ENCODE measurements at regions not wholly inside any gene's neighbourhood (a gene's known extent, or its start where the extent isn't known, plus 50 kb on each side); places are given as distances from the start of the nearest gene placed in this dataset.

GRCh38 chr1:80154176-80154575 lies 1147.6 kb upstream of the ADGRL4 start:
- no peaks in the 10 kb centered on the region for H3K79me2 ChIP-seq (ENCODE audit: insufficient read depth, low read length)
- no peak overlapping the region for H3K9ac ChIP-seq (ENCODE audit: insufficient read depth, low read length, poor library complexity, severe bottlenecking)
- no peaks in the 10 kb centered on the region for H4K20me1 ChIP-seq (ENCODE audit: insufficient read depth, low read length)
- TF ChIP-seq, protein P1, sequence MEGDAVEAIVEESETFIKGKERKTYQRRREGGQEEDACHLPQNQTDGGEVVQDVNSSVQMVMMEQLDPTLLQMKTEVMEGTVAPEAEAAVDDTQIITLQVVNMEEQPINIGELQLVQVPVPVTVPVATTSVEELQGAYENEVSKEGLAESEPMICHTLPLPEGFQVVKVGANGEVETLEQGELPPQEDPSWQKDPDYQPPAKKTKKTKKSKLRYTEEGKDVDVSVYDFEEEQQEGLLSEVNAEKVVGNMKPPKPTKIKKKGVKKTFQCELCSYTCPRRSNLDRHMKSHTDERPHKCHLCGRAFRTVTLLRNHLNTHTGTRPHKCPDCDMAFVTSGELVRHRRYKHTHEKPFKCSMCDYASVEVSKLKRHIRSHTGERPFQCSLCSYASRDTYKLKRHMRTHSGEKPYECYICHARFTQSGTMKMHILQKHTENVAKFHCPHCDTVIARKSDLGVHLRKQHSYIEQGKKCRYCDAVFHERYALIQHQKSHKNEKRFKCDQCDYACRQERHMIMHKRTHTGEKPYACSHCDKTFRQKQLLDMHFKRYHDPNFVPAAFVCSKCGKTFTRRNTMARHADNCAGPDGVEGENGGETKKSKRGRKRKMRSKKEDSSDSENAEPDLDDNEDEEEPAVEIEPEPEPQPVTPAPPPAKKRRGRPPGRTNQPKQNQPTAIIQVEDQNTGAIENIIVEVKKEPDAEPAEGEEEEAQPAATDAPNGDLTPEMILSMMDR (IDR thresholded peaks at IDR 0.05): no peak
- intact Hi-C loops (cut with micrococcal nuclease): no loop called here
- no peaks in the 10 kb centered on the region for H3K36me3 ChIP-seq (replicated peaks in 1 of 2; ENCODE audit: control insufficient read depth in 1 of 2, insufficient read depth in 2 of 2, low read length in 2 of 2)
- no peaks in the 10 kb centered on the region for H3K27me3 ChIP-seq (ENCODE audit: control insufficient read depth in 2 of 2, insufficient read depth in 2 of 2, low read length in 2 of 2)
- DNase-seq: no peak
- H3K27ac Mint-ChIP-seq: no peak overlapping the region
- no peaks in the 10 kb centered on the region for H3K4me1 Mint-ChIP-seq
- H3K9me3 Mint-ChIP-seq: peaks cover 0 to 15% (median 6%) of the 10 kb centered on the region in 7 donors
- no peak overlapping the region for H2AFZ ChIP-seq (ENCODE audit: insufficient read depth, low read depth, low read length, poor library complexity, severe bottlenecking)
- H3K36me3 Mint-ChIP-seq: no peaks in the 10 kb centered on the region
- H3K4me1 ChIP-seq (ENCODE audit: control insufficient read depth in 1 of 2, insufficient read depth in 2 of 2, low read length in 2 of 2): no peaks in the 10 kb centered on the region
- no peak overlapping the region for H3K4me2 ChIP-seq (replicated peaks; ENCODE audit: extremely low read depth, low read length, poor library complexity, severe bottlenecking)
- H3K4me3 Mint-ChIP-seq: no peak overlapping the region
- 82% methylated on average over 4 of the region's 5 CpGs for WGBS (ENCODE audit: insufficient coverage)
- no peak overlapping the region for H3K27ac ChIP-seq (ENCODE audit: low read depth in 1 of 2, low read length in 2 of 2)
- H3K27me3 Mint-ChIP-seq (ENCODE audit: low read depth in 3 of 3): peaks cover 0 to 1% (median 0%) of the 10 kb centered on the region in 3 donors
- peaks cover 5 to 10% of the 10 kb centered on the region in 2 donors for H3K9me3 ChIP-seq (replicated peaks in 1 of 2; ENCODE audit: control insufficient read depth in 1 of 2, insufficient read depth in 1 of 2, low read length in 2 of 2)
- no peak overlapping the region for H3K4me3 ChIP-seq (replicated peaks in 1 of 3; ENCODE audit: low read depth in 2 of 3, low read length in 3 of 3)

GRCh38 chr1:80153762-80154161 lies 1147.2 kb upstream of the ADGRL4 start:
- H2AFZ ChIP-seq (ENCODE audit: insufficient read depth, low read depth, low read length, poor library complexity, severe bottlenecking): no peak overlapping the region
- peaks cover 0 to 15% (median 6%) of the 10 kb centered on the region in 7 donors for H3K9me3 Mint-ChIP-seq
- H4K20me1 ChIP-seq (ENCODE audit: insufficient read depth, low read length): no peaks in the 10 kb centered on the region
- H3K27ac ChIP-seq (ENCODE audit: low read depth in 1 of 2, low read length in 2 of 2): no peak overlapping the region
- no peaks in the 10 kb centered on the region for H3K27me3 ChIP-seq (ENCODE audit: control insufficient read depth in 2 of 2, insufficient read depth in 2 of 2, low read length in 2 of 2)
- H3K4me2 ChIP-seq (replicated peaks; ENCODE audit: extremely low read depth, low read length, poor library complexity, severe bottlenecking): no peak overlapping the region
- H3K79me2 ChIP-seq (ENCODE audit: insufficient read depth, low read length): no peaks in the 10 kb centered on the region
- no peak overlapping the region for H3K4me3 ChIP-seq (replicated peaks in 1 of 3; ENCODE audit: low read depth in 2 of 3, low read length in 3 of 3)
- no peak overlapping the region for H3K9ac ChIP-seq (ENCODE audit: insufficient read depth, low read length, poor library complexity, severe bottlenecking)
- TF ChIP-seq, protein P1 (IDR thresholded peaks at IDR 0.05): no peak
- WGBS (ENCODE audit: insufficient coverage): 88% methylated on average over 4 of the region's 4 CpGs
- intact Hi-C loops (cut with micrococcal nuclease): no loop called here
- H3K4me1 ChIP-seq (ENCODE audit: control insufficient read depth in 1 of 2, insufficient read depth in 2 of 2, low read length in 2 of 2): no peaks in the 10 kb centered on the region
- H3K36me3 ChIP-seq (replicated peaks in 1 of 2; ENCODE audit: control insufficient read depth in 1 of 2, insufficient read depth in 2 of 2, low read length in 2 of 2): no peaks in the 10 kb centered on the region
- H3K27me3 Mint-ChIP-seq (ENCODE audit: low read depth in 3 of 3): peaks cover 0 to 2% (median 0%) of the 10 kb centered on the region in 3 donors
- no peak for DNase-seq
- H3K36me3 Mint-ChIP-seq: no peaks in the 10 kb centered on the region
- no peaks in the 10 kb centered on the region for H3K4me1 Mint-ChIP-seq
- H3K4me3 Mint-ChIP-seq: no peak overlapping the region
- H3K27ac Mint-ChIP-seq: no peak overlapping the region
- H3K9me3 ChIP-seq (replicated peaks in 1 of 2; ENCODE audit: control insufficient read depth in 1 of 2, insufficient read depth in 1 of 2, low read length in 2 of 2): peaks cover 5 to 10% of the 10 kb centered on the region in 2 donors
